ENCODE measurements at regions not wholly inside any gene's neighbourhood (a gene's known extent, or its start where the extent isn't known, plus 50 kb on each side); places are given as distances from the start of the nearest gene placed in this dataset.

DNA sequence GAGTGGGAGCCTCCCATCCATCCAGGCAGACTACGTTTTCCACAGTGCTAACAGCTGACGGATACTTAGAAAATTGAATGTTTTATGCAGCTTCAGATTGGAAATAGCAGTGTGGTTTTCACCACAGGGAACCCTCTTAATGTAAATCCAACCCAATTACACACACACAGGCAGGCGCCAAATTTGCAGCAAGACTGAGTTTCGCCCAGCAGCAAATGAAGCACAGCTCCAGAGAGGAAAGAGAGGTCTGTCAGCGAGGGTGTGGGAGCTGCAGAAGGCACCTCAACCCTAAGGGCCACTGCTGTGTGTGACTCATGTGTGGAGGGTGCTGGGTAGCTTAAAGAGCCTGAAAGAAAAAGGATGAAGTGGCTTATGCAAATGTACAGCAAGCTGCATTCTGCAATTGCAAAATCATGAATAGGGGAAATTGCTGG is 365.7 kb downstream of the MAFB start:
- TF ChIP-seq, protein P1, sequence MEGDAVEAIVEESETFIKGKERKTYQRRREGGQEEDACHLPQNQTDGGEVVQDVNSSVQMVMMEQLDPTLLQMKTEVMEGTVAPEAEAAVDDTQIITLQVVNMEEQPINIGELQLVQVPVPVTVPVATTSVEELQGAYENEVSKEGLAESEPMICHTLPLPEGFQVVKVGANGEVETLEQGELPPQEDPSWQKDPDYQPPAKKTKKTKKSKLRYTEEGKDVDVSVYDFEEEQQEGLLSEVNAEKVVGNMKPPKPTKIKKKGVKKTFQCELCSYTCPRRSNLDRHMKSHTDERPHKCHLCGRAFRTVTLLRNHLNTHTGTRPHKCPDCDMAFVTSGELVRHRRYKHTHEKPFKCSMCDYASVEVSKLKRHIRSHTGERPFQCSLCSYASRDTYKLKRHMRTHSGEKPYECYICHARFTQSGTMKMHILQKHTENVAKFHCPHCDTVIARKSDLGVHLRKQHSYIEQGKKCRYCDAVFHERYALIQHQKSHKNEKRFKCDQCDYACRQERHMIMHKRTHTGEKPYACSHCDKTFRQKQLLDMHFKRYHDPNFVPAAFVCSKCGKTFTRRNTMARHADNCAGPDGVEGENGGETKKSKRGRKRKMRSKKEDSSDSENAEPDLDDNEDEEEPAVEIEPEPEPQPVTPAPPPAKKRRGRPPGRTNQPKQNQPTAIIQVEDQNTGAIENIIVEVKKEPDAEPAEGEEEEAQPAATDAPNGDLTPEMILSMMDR (IDR thresholded peaks at IDR 0.05) = no peak
- no peak for TF ChIP-seq EP300 (IDR thresholded peaks at IDR 0.05)
- TF ChIP-seq POLR2AphosphoS5 (IDR thresholded peaks at IDR 0.05) = no peak
- TF ChIP-seq POLR2A (IDR thresholded peaks at IDR 0.05) = no peak

Measured in stomach (tissue), 4 donors.